GM19240 (cell line): ENCODE measurements at regions not wholly inside any gene's neighbourhood (a gene's known extent, or its start where the extent isn't known, plus 50 kb on each side); places are given as distances from the start of the nearest gene placed in this dataset.

Experiments
- DNase-seq: peaks from one replicate; pipeline ENCODE4 v3.0.0; 2011; ENCODE audit warnings: low spot score; ENCODE audit not compliant: insufficient read length

DNA sequence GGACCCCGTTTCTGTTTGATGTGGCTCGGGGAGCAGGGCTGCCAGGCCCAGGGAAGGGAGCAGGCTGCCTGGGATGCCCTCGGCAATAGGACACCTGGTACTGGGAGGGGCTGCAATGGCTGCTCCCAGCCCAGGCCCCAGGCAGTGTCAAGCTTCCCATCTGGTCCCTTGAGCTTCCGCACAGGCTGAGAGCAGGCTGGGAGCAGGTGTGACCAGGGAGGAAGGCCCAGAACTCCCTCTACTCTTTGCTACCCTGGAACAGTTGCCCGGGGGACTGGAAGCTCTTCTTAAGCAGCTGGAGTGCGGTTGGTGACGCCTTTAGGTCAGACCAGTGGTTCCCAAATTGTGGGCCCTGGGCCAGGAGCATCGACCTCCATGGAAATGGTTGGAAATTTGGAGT lies 186.9 kb downstream of the GADD45G start:
- no peak for DNase-seq

DNA sequence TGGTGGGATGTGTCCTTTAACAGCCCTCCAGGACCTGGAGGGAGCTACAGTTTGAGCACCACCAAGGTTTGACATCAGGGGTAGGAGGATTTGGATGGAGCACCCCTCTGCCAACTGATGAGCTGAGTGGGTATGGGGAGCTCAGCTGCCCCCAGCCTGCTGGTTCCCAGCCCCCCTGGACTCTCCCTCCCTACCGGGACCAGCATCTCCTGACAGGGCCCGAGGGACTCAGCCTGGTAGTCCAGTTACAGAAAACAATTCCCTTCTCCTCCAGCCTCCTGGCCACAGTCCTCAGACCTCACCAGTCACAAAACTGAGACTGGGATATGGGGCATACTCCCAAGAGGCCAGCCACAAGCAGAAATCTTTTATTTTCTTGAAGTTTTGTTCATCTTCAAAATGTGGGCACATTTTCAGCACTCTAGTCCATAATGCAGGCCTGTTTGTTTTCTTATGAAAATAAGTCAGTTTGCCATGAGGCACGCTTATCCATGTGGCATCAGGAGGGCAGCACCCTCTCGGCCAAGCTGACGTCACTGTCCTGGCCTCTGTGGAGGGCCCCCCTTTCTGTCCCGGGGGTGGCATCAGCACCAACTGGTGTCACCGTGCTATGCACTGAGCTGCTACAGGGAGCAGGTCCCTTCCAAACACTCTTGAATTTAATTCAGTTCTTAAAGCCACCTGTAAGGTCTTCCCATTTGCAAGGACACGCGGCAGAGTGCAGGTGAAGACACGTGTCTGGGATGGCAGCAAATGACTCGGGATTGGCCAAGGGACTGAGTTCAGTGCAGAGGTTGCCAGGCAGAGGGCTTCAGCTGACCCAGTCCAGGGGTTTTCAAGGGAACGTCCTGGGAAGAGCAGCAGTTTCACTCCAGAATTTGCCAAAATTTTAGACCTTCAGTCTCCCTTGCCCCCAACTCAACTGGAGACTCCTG lies 187.6 kb downstream of the GADD45G start:
- DNase-seq, result no peak

DNA sequence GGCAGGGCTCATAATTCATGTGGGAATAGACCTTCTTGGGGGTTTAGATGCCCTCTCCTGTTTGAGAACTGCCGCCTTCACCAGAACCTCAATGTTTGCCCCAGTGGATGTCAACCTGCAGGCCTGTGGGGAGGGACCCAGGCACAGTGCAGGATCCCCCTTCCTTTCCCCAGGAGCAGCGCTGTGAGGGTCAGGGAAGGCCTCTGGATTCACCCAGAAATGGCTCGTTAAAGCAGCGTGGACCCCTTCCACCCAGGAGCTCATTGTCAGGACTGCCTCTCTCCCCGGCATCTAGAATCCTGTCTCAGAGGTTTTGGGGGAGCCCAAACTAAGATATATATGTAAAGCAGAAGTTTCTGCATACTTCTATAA lies 188.3 kb downstream of the GADD45G start:
- DNase-seq, result no peak

DNA sequence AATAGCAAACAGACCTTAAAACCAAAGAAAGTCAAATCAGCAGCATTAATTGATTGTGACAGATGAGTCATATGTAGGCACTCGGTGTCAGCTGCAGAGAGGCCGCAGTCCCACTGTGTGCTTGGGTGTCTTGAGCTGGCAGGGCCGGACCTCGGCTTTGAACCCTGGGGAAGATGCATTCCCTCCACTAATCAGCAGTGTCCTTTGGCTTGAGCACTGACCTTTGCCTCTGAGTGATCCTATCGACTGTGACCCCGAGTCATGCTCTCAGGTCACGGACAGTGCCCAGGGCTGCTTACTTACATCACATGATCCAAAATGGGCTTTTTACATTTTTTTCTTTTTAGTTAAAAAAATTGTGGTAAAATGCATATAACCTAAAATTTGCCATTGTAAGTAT lies 188.7 kb downstream of the GADD45G start:
- DNase-seq, result no peak

DNA sequence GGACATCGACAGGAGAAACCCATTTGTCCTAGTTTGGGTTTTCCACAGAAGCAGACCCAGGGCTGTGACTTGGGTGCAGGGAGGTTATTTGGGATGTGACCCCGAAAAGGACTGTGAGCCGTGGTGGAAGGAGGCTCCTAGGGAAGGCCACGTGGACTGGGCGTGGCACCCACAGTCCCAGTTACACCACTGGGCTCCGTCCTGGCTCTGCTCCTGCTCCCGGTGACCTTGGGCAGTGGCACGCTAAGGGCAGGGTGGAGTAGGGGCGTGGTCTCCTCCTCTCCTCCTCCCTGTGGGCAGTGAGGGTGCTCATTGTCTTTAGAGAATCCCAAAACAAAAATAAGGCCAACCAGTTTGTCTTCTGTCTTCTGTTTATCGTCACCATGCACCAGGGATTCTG lies 190.1 kb downstream of the GADD45G start:
- no peak for DNase-seq

DNA sequence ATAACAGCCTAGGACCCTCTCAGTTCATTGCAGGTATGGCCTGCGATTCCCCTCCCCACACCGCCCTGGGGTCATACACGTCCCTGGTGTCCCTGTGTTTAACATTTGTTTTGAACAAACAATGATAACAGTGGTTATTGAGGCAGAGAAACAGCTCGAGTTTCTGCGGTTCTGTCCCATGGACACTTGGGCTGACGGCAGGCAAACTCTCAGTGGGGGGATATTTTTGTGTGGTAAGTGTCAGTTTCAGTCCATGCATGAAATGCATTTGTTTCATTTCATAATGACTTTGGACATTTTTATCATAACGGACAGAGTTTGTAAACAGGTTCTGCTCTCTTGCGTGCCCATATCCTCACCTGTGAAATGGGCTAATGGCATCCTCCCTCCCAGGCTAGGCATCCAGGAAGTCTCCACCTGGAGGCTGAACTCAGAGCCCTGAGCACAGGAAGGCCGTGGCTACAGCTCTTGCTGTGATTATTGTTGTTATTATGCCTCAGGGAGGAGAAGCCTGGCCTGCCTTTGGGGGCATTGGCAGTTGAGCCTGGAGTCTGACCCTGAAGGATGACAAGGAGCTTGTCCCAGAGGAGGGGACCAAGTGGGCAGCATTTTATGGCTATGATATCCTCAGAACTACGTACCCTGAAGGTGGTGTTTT lies 190.9 kb downstream of the GADD45G start:
- DNase-seq, result no peak

DNA sequence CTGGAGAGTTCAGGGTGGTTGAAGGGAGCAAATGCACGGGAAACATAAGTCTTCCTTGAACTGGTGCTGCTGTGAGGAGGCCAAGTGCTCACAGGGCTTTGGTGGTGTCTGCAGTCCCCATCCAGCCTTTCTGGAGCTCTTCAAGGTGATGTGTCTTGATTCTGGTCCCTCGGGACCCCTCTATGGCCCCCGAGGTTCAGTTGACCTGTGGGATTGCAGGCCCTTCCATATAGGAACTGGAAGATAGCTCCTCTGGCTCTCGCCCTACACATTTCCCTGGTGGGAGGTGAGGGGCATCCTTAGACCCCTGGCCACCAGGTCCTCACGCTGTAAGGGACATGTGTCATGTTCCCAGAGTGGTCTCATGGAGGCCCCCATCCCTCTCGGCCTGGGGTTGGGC lies 191.8 kb downstream of the GADD45G start:
- DNase-seq, result no peak

DNA sequence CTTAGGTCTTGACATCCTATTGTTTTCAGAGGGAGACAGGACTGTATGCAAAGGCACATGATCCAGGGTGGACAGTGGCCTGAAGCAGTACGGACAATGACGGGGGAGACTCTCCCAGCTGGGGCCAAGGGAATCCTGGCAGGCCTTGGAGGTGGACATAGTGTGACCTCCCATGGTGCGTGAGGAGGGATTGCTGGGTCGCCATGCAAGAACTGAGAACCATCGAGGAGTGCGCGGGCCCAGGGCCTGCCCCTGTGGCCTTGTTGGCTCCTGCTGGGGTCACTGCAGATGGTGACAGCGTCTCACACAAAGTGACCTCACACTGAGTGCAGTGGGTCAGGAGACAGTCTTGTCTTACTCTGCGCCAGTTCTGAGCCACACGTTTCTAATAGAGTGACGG lies 192.4 kb downstream of the GADD45G start:
- DNase-seq, result no peak

DNA sequence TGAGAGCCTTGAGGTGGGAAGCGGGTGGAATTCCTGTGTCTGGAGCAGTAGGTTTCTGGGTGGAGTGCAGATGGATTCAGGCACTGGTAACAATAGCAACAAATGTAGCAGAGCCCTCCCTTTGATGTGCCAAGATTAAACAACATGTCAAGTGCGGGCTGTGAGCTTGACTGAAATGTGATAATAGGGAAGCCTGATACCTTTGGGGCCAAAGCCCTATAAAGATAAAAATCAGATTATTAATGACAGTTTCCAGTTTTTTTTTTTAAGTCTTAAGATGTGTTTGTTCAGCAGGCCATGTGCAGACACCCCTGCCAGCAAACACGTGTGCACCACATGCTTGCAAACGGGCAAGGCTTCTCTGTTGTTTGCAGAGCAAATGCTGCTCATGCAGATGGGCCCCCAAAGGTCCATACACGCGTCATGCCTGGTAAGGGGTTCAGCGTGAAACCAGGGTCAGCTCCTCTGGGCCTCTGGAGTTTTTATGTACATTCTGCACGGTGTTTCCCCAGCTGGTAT lies 193.2 kb downstream of the GADD45G start:
- DNase-seq, result no peak

DNA sequence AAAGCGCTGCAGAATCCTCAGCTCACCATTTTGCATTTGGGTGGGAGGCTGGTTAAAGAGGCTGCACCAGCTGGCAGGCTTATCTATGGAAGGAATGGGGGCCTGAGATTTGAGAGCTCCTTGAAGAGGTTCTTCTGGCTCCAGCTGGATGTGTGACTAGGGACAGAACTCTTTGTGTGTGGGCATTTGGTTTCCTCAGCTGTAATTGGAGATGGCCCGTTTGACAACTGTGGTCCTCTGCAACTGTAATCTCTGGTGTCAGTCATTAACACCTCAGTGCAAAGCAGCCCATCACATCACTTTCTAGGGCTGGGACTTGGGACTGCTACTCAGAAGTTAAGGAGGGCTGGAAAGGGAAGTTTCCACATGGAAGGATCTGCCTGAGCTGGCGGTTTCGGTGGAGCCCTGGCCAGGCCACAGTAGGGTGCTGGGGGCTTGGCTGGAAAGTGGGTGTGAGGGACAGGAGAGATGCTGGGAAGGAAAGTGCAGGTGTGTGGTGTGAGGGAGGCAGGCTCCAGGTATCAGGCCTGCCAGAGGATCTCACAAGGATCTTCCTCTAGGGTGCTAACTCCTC lies 193.8 kb downstream of the GADD45G start:
- no peak for DNase-seq

DNA sequence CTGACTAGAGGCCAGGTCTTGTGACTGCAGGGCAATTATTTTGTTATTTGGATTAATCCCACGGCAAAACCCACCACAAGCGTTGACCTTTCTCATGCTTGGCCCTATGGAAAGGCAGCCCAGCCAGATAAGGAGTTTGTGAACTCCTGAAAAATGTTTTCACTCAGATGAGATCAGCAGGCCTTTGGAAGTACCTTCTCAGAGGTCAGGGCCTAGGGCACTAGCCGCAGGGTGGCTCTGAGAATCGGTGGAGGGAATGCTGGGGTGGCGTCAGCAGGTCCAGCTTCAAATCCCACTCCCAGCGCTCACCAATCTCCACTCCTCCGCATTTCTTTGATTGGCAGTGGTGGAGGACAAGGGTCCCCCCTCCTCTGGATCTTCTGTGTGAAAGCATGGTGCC lies 194.4 kb downstream of the GADD45G start:
- DNase-seq, result no peak

DNA sequence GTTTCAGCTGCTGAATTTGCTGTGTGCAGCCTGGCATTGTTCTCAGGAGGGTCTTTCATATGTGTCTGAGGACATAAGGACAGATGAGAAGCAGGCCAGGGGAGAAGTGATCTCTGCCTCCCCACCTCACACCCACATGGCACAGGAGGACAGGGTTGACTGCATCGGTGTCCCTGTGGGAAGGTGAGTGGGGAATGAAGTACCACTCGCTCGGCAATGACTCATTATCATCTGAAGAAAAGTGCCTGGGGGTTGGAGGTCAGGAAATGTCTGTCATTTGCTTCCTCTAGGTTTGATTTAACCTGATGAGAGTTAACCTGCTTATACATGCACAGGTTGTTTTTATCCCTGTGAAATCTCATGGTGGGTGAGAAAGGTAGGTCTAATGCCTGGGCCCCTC lies 195.0 kb downstream of the GADD45G start:
- no peak for DNase-seq

DNA sequence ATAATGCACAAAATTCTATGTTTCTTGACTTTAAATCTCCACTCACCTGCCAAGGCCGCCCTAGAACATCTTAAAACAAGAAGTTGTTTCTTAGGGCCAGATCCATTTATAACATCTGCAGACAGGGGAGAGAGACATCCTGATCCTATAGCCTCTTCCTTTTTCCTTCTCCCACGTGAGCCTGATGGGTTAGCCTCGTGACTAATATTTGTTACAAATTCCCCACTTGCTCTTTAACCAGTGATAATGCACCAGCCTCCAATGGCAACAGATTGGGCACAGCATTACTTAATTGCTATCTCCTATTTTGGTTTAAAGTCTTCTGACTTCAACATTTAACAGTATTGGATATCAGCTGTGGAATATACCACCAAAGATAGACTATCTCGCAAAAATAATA lies 196.5 kb downstream of the GADD45G start:
- no peak for DNase-seq

DNA sequence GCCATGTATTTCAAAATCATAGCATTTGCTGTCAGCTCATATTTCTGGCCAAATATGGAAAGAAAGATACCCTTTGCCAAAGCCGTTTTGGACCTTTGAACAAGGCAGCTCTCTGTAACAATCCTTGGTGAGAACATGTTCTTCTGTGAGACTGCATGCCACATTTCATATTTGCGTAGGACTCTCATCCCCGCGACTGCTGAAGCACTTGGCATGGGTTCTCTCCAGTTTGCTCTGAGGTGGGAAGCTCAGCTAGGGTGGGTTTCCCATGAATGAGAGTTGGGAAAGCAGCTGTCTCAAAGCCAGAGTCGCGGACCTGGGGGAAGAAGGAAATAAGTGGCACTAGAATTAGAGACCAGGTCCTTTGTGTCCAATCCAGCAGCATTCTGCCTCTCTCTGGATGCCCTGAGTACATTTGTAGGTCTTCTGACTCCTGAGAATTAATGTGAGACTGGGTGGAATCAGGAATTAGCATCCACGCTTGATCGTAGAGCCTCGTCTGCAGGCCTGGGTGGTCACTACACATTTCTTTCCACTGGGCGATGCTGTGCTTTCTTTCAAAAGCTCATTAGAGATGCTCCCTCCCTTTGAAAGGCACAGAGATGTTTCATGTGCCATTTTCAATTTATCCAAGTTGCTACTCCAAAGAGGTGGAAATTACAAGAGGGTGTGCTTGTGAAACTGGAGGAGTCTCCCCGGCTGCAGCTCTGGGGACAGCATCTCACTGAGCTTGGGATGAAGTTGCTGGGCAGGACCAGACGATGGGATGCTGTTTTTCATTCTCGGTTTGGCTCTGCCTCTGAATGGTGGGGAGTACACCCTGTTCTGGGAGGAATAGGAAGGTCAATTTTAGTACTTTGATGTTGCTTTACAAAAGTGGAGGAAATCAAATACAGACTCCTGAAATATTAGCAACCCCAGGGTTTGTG lies 197.2 kb downstream of the GADD45G start:
- DNase-seq, result no peak

DNA sequence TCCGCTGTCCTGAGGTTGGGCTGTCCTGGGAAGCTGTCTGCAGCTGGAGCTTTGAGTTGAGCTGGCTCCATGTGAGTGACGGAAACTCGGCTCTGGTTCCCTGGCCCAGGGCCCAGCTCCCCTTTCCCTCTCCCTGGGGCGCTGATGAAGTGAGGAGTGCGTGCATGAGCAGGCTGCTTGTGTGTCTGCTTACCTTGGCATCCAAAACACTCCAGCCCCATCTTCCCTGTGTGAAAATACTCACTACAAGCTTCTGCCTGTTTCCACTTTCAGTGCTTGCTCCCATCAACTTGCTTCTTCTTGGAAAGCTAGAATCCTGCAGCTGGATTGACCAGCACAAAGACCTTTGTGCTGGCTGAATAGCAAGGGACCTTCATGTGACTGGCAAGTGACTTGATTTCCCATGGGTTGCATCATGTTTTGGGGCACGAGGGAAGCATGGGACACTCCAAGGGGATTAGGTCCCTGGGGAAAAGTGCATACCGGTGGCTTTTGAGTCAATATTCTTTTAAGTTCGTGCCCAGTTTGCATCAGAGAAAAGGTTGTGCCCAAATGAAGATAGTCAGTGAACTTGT lies 198.1 kb downstream of the GADD45G start:
- DNase-seq, result no peak

DNA sequence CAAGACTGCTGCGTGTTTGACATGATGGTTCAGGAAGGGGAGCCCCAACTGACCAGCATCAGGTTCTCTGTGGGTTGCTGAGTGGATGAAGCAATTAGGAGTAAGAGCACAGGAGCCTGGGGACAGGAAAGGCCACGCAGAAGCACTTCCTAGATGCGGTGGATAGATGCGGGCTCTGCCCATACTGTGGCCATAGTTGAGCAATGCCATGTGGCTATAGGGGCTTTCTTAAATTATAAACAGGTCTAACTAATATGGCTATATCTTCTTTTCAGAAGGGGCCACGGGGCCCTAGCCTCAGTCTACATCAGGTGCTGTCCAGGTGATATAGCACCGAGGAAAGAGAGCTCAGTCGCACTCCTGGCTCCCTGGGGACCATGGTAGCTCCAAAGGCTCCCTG lies 198.6 kb downstream of the GADD45G start:
- DNase-seq, result no peak

DNA sequence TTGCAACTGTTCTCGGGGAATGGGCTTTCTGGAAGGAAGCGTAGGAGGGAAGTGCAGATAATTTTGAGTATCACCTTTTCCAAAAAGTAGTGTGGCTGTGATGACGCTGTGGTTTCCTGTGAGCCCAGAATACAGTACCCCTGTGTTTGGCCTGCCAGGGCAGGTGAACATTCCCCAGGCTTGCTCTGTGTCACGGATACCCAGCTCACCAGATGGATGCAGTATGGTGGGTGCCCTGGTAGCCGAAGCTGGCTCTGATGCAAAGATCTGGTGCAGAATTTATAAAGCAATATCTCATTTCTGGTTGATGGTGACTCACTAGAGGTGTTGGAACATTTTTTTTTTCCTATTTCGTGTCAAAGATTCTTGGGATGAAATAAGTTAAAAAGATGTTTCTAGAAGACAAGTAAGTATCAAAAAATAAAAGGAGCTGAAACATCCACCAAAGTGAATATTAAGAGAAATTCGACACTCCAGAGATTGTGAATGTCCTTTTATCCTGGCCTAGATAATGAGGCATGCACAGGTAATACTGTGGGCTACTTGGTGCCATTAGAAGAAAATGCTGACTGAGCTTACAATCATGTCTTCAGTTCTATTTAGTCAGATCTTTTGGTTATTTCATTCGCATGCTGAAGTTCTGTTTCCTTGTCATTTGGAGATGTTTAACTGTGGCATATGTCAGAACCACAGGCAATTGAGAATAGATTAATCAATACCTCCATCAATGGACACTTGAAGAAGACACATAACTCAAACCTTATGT lies 200.1 kb downstream of the GADD45G start:
- no peak for DNase-seq

DNA sequence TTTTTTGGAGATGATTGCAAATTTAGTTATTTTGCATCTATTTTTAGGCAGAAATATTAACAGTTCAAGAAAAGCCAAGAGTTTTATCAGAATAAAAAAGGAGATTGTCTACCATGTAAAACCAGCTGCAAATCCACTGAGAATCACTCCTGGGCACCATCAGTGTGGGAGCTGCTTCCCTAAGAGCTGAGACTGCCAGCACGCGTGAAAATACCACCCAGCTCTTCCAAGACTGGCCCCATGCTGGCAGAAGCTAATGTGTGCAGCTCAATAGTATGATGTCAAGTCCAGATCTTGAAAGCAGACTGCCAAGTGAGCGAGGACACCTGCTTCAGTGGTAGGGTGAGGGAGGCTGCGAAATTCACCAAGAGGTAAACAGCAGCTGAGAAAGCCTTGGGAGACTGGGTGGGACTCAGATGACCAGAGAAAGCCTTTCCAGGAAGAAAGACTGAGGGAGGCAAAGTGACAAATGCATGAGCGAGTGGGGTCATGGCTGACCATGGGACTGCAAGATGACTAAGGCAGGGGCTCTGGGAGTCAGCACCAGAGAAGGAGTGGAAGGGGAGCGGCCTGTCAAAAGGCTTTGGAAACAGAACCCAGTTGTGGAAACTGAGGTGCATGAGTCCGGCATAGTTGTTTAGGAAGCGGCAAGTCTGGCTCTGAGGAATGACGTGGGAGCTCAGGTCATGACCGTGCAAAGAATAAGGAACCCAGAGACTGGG lies 200.9 kb downstream of the GADD45G start:
- no peak for DNase-seq

DNA sequence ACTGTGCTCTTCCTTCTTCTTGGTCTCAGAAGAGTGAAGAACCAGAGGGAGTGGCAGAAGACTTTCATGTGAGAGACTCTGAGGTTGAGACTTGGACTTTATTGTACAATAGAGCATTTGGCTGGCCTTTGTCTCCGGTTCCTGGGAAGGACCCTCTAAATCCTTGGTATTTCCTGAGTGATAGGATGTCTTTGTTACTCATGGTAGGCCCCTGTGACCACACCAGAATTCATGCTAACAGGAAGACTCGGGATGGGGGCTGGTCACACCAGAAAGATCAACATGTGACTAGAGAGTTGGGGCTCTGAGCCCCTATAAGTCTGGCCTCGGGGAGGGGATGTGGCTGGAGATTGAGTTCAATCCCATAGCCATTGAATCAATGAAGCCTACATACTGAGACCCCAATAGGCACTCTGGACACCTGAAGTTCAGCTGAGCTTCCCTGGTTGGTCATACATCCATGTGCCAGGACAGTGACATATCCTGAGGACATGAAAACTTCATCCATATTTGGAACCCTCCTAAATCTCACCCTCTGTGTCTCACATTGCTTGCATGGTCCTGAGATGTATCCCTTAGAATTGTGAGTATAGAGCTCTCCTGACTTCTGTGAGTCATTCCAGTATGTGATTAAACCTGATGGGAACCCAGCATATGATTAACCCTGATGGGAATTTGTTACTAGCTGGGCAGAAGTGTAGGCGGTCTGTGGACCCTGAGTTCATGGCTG lies 201.7 kb downstream of the GADD45G start:
- no peak for DNase-seq
